H9 (cell line): ENCODE measurements at regions not wholly inside any gene's neighbourhood (a gene's known extent, or its start where the extent isn't known, plus 50 kb on each side); places are given as distances from the start of the nearest gene placed in this dataset.
"Not testable (repeated sequence)": the region's sequence is repeated elsewhere in the genome, so short reads cannot be mapped to it uniquely, and the experiment has no call there.

Experiments
- DNase-seq: peaks from one replicate; pipeline ENCODE4 v3.0.0-alpha.2; 2017
- H2AFZ ChIP-seq: one replicate; pipeline ENCODE4 v1.6.1; 2013; ENCODE audit warnings: mild to moderate bottlenecking, low read length, control low read depth, moderate library complexity
- H2AK5ac ChIP-seq: 2 replicates; pipeline ENCODE4 v1.6.1; 2013; ENCODE audit warnings: low read length, control low read depth, mixed read lengths; ENCODE audit not compliant: insufficient read length
- H2BK120ac ChIP-seq: one replicate; pipeline ENCODE4 v1.6.1; 2013; ENCODE audit warnings: low read depth, mild to moderate bottlenecking, low read length, control low read depth, inconsistent platforms; ENCODE audit not compliant: poor library complexity, severe bottlenecking
- H2BK12ac ChIP-seq: 2 replicates; pipeline ENCODE4 v1.6.1; 2013; ENCODE audit warnings: low read length, control low read depth, mixed read lengths, low read depth; ENCODE audit not compliant: insufficient read length
- H2BK15ac ChIP-seq: 2 replicates; pipeline ENCODE4 v1.6.1; 2013; ENCODE audit warnings: low read depth, low read length, control low read depth
- H2BK20ac ChIP-seq: one replicate; pipeline ENCODE4 v1.6.1; 2013; ENCODE audit warnings: low read depth, mild to moderate bottlenecking, low read length, control low read depth, inconsistent platforms; ENCODE audit not compliant: poor library complexity, severe bottlenecking
- H2BK5ac ChIP-seq: 2 replicates; pipeline ENCODE4 v1.6.1; 2013; ENCODE audit warnings: low read length, control low read depth, mixed read lengths; ENCODE audit not compliant: insufficient read length
- H3K14ac ChIP-seq: 2 replicates; pipeline ENCODE4 v1.6.1; 2013; ENCODE audit warnings: low read length, control low read depth; ENCODE audit not compliant: insufficient read depth
- H3K18ac ChIP-seq: 2 replicates; pipeline ENCODE4 v1.6.1; 2013; ENCODE audit warnings: low read depth, mild to moderate bottlenecking, mixed read lengths, low read length, control low read depth; ENCODE audit not compliant: insufficient read length
- H3K23ac ChIP-seq: 2 replicates; pipeline ENCODE4 v1.6.1; 2013; ENCODE audit warnings: low read length, control low read depth, mixed read lengths, low read depth; ENCODE audit not compliant: insufficient read length
- H3K23me2 ChIP-seq: 2 replicates; pipeline ENCODE4 v1.6.1; 2013; ENCODE audit warnings: low read depth, mild to moderate bottlenecking, mixed read lengths, low read length, control low read depth; ENCODE audit not compliant: insufficient read length, poor library complexity, severe bottlenecking
- H3K27ac ChIP-seq: 2 replicates; pipeline ENCODE4 v1.5.1; 2013; ENCODE audit warnings: low read length, control low read depth, mixed read lengths, low read depth; ENCODE audit not compliant: insufficient read length
- H3K27me3 ChIP-seq: 2 replicates; pipeline ENCODE4 v1.6.1; 2013; ENCODE audit warnings: low read length, control low read depth, inconsistent platforms; ENCODE audit not compliant: insufficient read depth
- H3K4ac ChIP-seq: 2 replicates; pipeline ENCODE4 v1.6.1; 2013; ENCODE audit warnings: low read depth, mild to moderate bottlenecking, control low read depth, inconsistent platforms, low read length, moderate library complexity
- H3K4me1 ChIP-seq: 2 replicates; pipeline ENCODE4 v1.6.1; 2013; ENCODE audit warnings: low read length, control low read depth, inconsistent platforms; ENCODE audit not compliant: insufficient read depth
- H3K4me2 ChIP-seq: 2 replicates; pipeline ENCODE4 v1.6.1; 2013; ENCODE audit warnings: low read length, control low read depth, mixed read lengths; ENCODE audit not compliant: insufficient read length, insufficient read depth
- H3K56ac ChIP-seq: 2 replicates; pipeline ENCODE4 v1.6.1; 2013; ENCODE audit warnings: low read depth, mild to moderate bottlenecking, mixed read lengths, low read length, control low read depth; ENCODE audit not compliant: insufficient read length
- H3K79me1 ChIP-seq: 2 replicates; pipeline ENCODE4 v1.6.1; 2013; ENCODE audit warnings: low read depth, mild to moderate bottlenecking, moderate library complexity, low read length, control low read depth, inconsistent platforms; ENCODE audit not compliant: insufficient read depth, poor library complexity, severe bottlenecking
- H3K79me2 ChIP-seq: 2 replicates; pipeline ENCODE4 v1.6.1; 2013; ENCODE audit warnings: low read length, control low read depth, inconsistent platforms; ENCODE audit not compliant: insufficient read depth
- H3K9ac ChIP-seq: 2 replicates; pipeline ENCODE4 v1.6.1; 2013; ENCODE audit warnings: low read length, control low read depth, mixed read lengths; ENCODE audit not compliant: insufficient read length; ENCODE audit errors: extremely low read depth
- H3K9me3 ChIP-seq: one replicate; pipeline ENCODE4 v1.6.1; 2013; ENCODE audit warnings: low read depth, low read length, inconsistent platforms; ENCODE audit not compliant: control insufficient read depth
- H3T11ph ChIP-seq: one replicate; pipeline ENCODE4 v1.6.1; 2013; ENCODE audit warnings: mild to moderate bottlenecking, low read length, control low read depth, inconsistent platforms
- H4K20me1 ChIP-seq: one replicate; pipeline ENCODE4 v1.6.1; 2013; ENCODE audit not compliant: control insufficient read depth, insufficient read length, insufficient read depth
- H4K5ac ChIP-seq: 2 replicates; pipeline ENCODE4 v1.6.1; 2013; ENCODE audit warnings: low read depth, mild to moderate bottlenecking, mixed read lengths, low read length, control low read depth; ENCODE audit not compliant: insufficient read length
- H4K8ac ChIP-seq: replicated peaks from 2 replicates; pipeline ENCODE4 v1.6.1; 2013; ENCODE audit warnings: low read length, control low read depth, mixed read lengths, low read depth; ENCODE audit not compliant: insufficient read length
- H4K91ac ChIP-seq: 2 replicates; pipeline ENCODE4 v1.6.1; 2013; ENCODE audit warnings: low read depth, mild to moderate bottlenecking, moderate library complexity, mixed read lengths, low read length, control low read depth; ENCODE audit not compliant: insufficient read length
- H3K27ac Mint-ChIP-seq, 3 experiments: 2 replicates in 2 of 3; 3 replicates in 1 of 3; pipeline ENCODE4 v1.8.0; 2020 to 2021; ENCODE audit warnings: mixed read lengths in 3 of 3, mild to moderate bottlenecking in 1 of 3, moderate library complexity in 1 of 3
- H3K27me3 Mint-ChIP-seq: 2 replicates; pipeline ENCODE4 v1.8.0; 2021; ENCODE audit warnings: low read depth, mild to moderate bottlenecking, moderate library complexity, mixed read lengths
- H3K36me3 Mint-ChIP-seq, 3 experiments: 2 replicates in 2 of 3; 3 replicates in 1 of 3; pipeline ENCODE4 v1.8.0; 2020 to 2021; ENCODE audit warnings: low read depth in 3 of 3, mixed read lengths in 3 of 3; ENCODE audit not compliant: insufficient read depth in 1 of 3
- H3K4me1 Mint-ChIP-seq, 2 experiments: 2 replicates each; pipeline ENCODE4 v1.8.0; 2020; ENCODE audit warnings: mixed read lengths in 2 of 2
- H3K4me3 Mint-ChIP-seq, 2 experiments: 2 replicates in 1 of 2; 3 replicates in 1 of 2; pipeline ENCODE4 v1.8.0; 2020 to 2021; ENCODE audit warnings: mild to moderate bottlenecking in 2 of 2, mixed read lengths in 2 of 2, moderate library complexity in 1 of 2
- H3K9me3 Mint-ChIP-seq, 2 experiments: 2 replicates in 1 of 2; 3 replicates in 1 of 2; pipeline ENCODE4 v1.8.0; 2020; ENCODE audit warnings: mild to moderate bottlenecking in 2 of 2, mixed read lengths in 2 of 2, moderate library complexity in 1 of 2
- CTCF ChIP-seq: fragments of 200-600 bp; sonication (generic); conservative IDR thresholded peaks from 3 replicates; pipeline ENCODE4 v1.8.0; 2021; ENCODE audit warnings: antibody characterized with exemption, mild to moderate bottlenecking
- WGBS: extraction: QIAGEN DNeasy Blood & Tissue Kit; methylation state at CpG from one replicate; pipeline ENCODE4 v1.1.7; 2013; ENCODE audit warnings: missing lambda C conversion rate, low lambda C conversion rate, mixed read lengths; ENCODE audit not compliant: insufficient read length; ENCODE audit errors: extremely low coverage; 5-methylcytosine and 5-hydroxymethylcytosine counted together

- Histone ChIP-seq H2BK12ac (no peak overlapping the region), H3K23me2 (no peaks in the 10 kb centered on the region), H3K14ac (no peak overlapping the region), H3K79me2 (no peaks in the 10 kb centered on the region), H4K8ac (no peak overlapping the region), H3K9ac (no peak overlapping the region), H3K23ac (no peak overlapping the region), H3K18ac (no peak overlapping the region), H3K27ac (no peak overlapping the region), H3K9me3 (no peaks in the 10 kb centered on the region), H4K91ac (no peak overlapping the region), H3K79me1 (no peaks in the 10 kb centered on the region), H4K20me1 (no peaks in the 10 kb centered on the region), H2BK20ac (no peak overlapping the region), H3K4ac (no peak overlapping the region), H3K27me3 (no peaks in the 10 kb centered on the region), H2BK5ac (no peak overlapping the region), H2BK15ac (no peak overlapping the region), H2BK120ac (no peak overlapping the region), H2AFZ (no peak overlapping the region), H3T11ph (no peak overlapping the region), H2AK5ac (no peak overlapping the region), H3K4me2 (no peak overlapping the region), H3K4me1 (no peaks in the 10 kb centered on the region), H4K5ac (no peak overlapping the region), H3K56ac (no peak overlapping the region)
- no peak overlapping the region for H3K27ac Mint-ChIP-seq
- no peaks in the 10 kb centered on the region for H3K36me3 Mint-ChIP-seq
- H3K27me3 Mint-ChIP-seq, result no peaks in the 10 kb centered on the region
- no peak overlapping the region for H3K4me3 Mint-ChIP-seq
- no peak for TF ChIP-seq CTCF
- WGBS, result no CpG with 5 or more reads among the region's 2 CpGs
- no peak for DNase-seq
- H3K4me1 Mint-ChIP-seq, result peaks cover 6 to 8% of the 10 kb centered on the region in 2 experiments
- no peaks in the 10 kb centered on the region for H3K9me3 Mint-ChIP-seq
Measured at GRCh38 chr2:184419744-184420143, 178.6 kb upstream of the ZNF804A start.

GRCh38 chr2:184421456-184421855 lies 176.9 kb upstream of the ZNF804A start:
- H4K8ac ChIP-seq, H3K36me3 Mint-ChIP-seq, H4K5ac ChIP-seq, H3K27ac Mint-ChIP-seq, H3K27ac ChIP-seq, H4K91ac ChIP-seq, H3K4me1 Mint-ChIP-seq, H3K9me3 Mint-ChIP-seq, H2BK12ac ChIP-seq, H3K9me3 ChIP-seq, H3T11ph ChIP-seq, H3K4me3 Mint-ChIP-seq, H2AFZ ChIP-seq, H3K4ac ChIP-seq, H3K14ac ChIP-seq, H3K23ac ChIP-seq, H3K56ac ChIP-seq, H3K4me1 ChIP-seq, H3K4me2 ChIP-seq, H2AK5ac ChIP-seq, H2BK5ac ChIP-seq, H3K79me2 ChIP-seq, H2BK15ac ChIP-seq, H3K79me1 ChIP-seq, H3K23me2 ChIP-seq, H3K27me3 ChIP-seq, H3K18ac ChIP-seq, H3K9ac ChIP-seq, H2BK120ac ChIP-seq, H3K27me3 Mint-ChIP-seq, H4K20me1 ChIP-seq, DNase-seq, H2BK20ac ChIP-seq: not testable (repeated sequence)
- no CpG with 5 or more reads among the region's 11 CpGs for WGBS
